WTC11 (cell line): ENCODE measurements at regions not wholly inside any gene's neighbourhood (a gene's known extent, or its start where the extent isn't known, plus 50 kb on each side); places are given as distances from the start of the nearest gene placed in this dataset.

Experiments
- ATAC-seq: fragments of 200-7000 bp; cut with Tn5 transposase; 2 replicates; pipeline ENCODE4 v1.10.0; 2021; ENCODE audit warnings: mild to moderate bottlenecking, moderate library complexity
- CTCF ChIA-PET: fragments of 300-600 bp; sonication (Branson Sonifier 250); formaldehyde crosslinking; loops from one replicate; lab custom pipeline; 2021; ENCODE audit warnings: antibody characterized with exemption; lab: Charles Lee
- POLR2A ChIA-PET: fragments of 350-600 bp; sonication (Branson Sonifier 250); formaldehyde crosslinking; loops from one replicate; lab custom pipeline; 2021; ENCODE audit warnings: antibody characterized with exemption; lab: Charles Lee
- DNase-seq: peaks from one replicate; pipeline ENCODE4 v3.0.0; 2021; ENCODE audit warnings: low spot score
- H3K27ac Mint-ChIP-seq: 2 replicates; pipeline ENCODE4 v1.8.0; 2021; ENCODE audit warnings: mixed read lengths
- H3K27me3 Mint-ChIP-seq: 2 replicates; pipeline ENCODE4 v1.8.0; 2021; ENCODE audit warnings: low read depth, mild to moderate bottlenecking, moderate library complexity, mixed read lengths
- H3K36me3 Mint-ChIP-seq: 2 replicates; pipeline ENCODE4 v1.8.0; 2021; ENCODE audit warnings: mixed read lengths
- H3K4me1 Mint-ChIP-seq: 2 replicates; pipeline ENCODE4 v1.8.0; 2022; ENCODE audit warnings: mixed read lengths
- H3K4me3 Mint-ChIP-seq: 2 replicates; pipeline ENCODE4 v1.8.0; 2021; ENCODE audit warnings: mild to moderate bottlenecking, moderate library complexity, mixed read lengths
- H3K9me3 Mint-ChIP-seq: 2 replicates; pipeline ENCODE4 v1.8.0; 2021; ENCODE audit warnings: mixed read lengths
- ATF1 ChIP-seq: sonication (generic); formaldehyde crosslinking; IDR thresholded peaks from 2 replicates; pipeline ENCODE4 v1.8.1; 2023; ENCODE audit warnings: mild to moderate bottlenecking, moderate library complexity, missing genetic modification reagents
- ATF2 ChIP-seq: sonication (generic); formaldehyde crosslinking; IDR thresholded peaks from 2 replicates; pipeline ENCODE4 v1.8.1; 2022; ENCODE audit warnings: low read depth, missing genetic modification reagents, borderline replicate concordance
- CDX4 ChIP-seq: fragments of 250-450 bp; sonication (Bioruptor Pico); IDR thresholded peaks from 2 replicates; pipeline ENCODE4 v1.9.0; 2021; ENCODE audit warnings: moderate library complexity, mild to moderate bottlenecking, inconsistent platforms, borderline replicate concordance
- CREM ChIP-seq: sonication (generic); formaldehyde crosslinking; IDR thresholded peaks from 2 replicates; pipeline ENCODE4 v1.8.1; 2022; ENCODE audit warnings: mild to moderate bottlenecking, missing genetic modification reagents, moderate library complexity
- CTCF ChIP-seq: fragments of 200-600 bp; IDR thresholded peaks from 2 replicates; pipeline ENCODE4 v1.8.0; 2022; ENCODE audit warnings: antibody characterized with exemption
- FOXJ3 ChIP-seq: sonication (generic); formaldehyde crosslinking; IDR thresholded peaks from 2 replicates; pipeline ENCODE4 v1.9.0; 2021; ENCODE audit warnings: missing genetic modification reagents, mild to moderate bottlenecking, borderline replicate concordance
- HMGA2 ChIP-seq: fragments of 250-450 bp; sonication (Bioruptor Pico); IDR thresholded peaks from 2 replicates; pipeline ENCODE4 v1.4.0; 2021; ENCODE audit warnings: mild to moderate bottlenecking, moderate library complexity
- IRF1 ChIP-seq: sonication (generic); formaldehyde crosslinking; IDR thresholded peaks from 2 replicates; pipeline ENCODE4 v1.8.0; 2023; ENCODE audit warnings: missing genetic modification reagents
- MXD4 ChIP-seq: fragments of 250-450 bp; sonication (Bioruptor Pico); IDR thresholded peaks from 2 replicates; pipeline ENCODE4 v1.8.0; 2021; ENCODE audit warnings: mild to moderate bottlenecking, moderate library complexity, borderline replicate concordance
- SMAD4 ChIP-seq: sonication (generic); formaldehyde crosslinking; IDR thresholded peaks from 2 replicates; pipeline ENCODE4 v1.8.0; 2022; ENCODE audit warnings: mild to moderate bottlenecking, missing genetic modification reagents
- SOX15 ChIP-seq: fragments of 250-450 bp; sonication (Bioruptor Pico); IDR thresholded peaks from 2 replicates; pipeline ENCODE4 v1.9.0; 2021; ENCODE audit warnings: mild to moderate bottlenecking
- ZNF317 ChIP-seq: sonication (generic); formaldehyde crosslinking; IDR thresholded peaks from 2 replicates; pipeline ENCODE4 v1.8.1; 2023; ENCODE audit warnings: low read depth, mild to moderate bottlenecking, moderate library complexity, missing genetic modification reagents, borderline replicate concordance
- ZNF532 ChIP-seq: fragments of 250-450 bp; sonication (Bioruptor Pico); IDR thresholded peaks from 2 replicates; pipeline ENCODE4 v1.9.0; 2021; ENCODE audit warnings: mild to moderate bottlenecking, borderline replicate concordance
- TF ChIP-seq, protein P1 (sequence below): sonication (generic); formaldehyde crosslinking; IDR thresholded peaks from 2 replicates; pipeline ENCODE4 v1.8.0; 2022; ENCODE audit warnings: missing genetic modification reagents
- TF ChIP-seq, protein P2 (sequence below): sonication (generic); formaldehyde crosslinking; conservative IDR thresholded peaks from 2 replicates; pipeline ENCODE4 v1.8.1; 2022; ENCODE audit warnings: mild to moderate bottlenecking, missing genetic modification reagents
- TF ChIP-seq, protein P3 (sequence below): sonication (generic); formaldehyde crosslinking; IDR thresholded peaks from 2 replicates; pipeline ENCODE4 v1.8.1; 2023; ENCODE audit warnings: mild to moderate bottlenecking, missing genetic modification reagents, moderate library complexity

- POLR2A ChIA-PET: no interaction called here
- Mint-ChIP-seq H3K9me3 (peaks cover 14% of the 10 kb centered on the region), H3K36me3 (peaks cover 11% of the 10 kb centered on the region), H3K27ac (no peak overlapping the region), H3K27me3 (peaks cover 3% of the 10 kb centered on the region), H3K4me1 (peaks cover 8% of the 10 kb centered on the region), H3K4me3 (no peak overlapping the region)
- TF ChIP-seq CREM (no peak), ATF2 (CRISPR knock-in tag) (no peak), IRF1 (CRISPR knock-in tag) (no peak), ZNF532 (no peak), SOX15 (CRISPR knock-in tag) (no peak), FOXJ3 (CRISPR knock-in tag) (no peak), HMGA2 (no peak), CTCF (no peak), CDX4 (CRISPR knock-in tag) (no peak), ATF1 (CRISPR knock-in tag) (no peak), MXD4 (CRISPR knock-in tag) (no peak), ZNF317 (CRISPR knock-in tag) (no peak), SMAD4 (CRISPR knock-in tag) (no peak)
- TF ChIP-seq, protein P1, sequence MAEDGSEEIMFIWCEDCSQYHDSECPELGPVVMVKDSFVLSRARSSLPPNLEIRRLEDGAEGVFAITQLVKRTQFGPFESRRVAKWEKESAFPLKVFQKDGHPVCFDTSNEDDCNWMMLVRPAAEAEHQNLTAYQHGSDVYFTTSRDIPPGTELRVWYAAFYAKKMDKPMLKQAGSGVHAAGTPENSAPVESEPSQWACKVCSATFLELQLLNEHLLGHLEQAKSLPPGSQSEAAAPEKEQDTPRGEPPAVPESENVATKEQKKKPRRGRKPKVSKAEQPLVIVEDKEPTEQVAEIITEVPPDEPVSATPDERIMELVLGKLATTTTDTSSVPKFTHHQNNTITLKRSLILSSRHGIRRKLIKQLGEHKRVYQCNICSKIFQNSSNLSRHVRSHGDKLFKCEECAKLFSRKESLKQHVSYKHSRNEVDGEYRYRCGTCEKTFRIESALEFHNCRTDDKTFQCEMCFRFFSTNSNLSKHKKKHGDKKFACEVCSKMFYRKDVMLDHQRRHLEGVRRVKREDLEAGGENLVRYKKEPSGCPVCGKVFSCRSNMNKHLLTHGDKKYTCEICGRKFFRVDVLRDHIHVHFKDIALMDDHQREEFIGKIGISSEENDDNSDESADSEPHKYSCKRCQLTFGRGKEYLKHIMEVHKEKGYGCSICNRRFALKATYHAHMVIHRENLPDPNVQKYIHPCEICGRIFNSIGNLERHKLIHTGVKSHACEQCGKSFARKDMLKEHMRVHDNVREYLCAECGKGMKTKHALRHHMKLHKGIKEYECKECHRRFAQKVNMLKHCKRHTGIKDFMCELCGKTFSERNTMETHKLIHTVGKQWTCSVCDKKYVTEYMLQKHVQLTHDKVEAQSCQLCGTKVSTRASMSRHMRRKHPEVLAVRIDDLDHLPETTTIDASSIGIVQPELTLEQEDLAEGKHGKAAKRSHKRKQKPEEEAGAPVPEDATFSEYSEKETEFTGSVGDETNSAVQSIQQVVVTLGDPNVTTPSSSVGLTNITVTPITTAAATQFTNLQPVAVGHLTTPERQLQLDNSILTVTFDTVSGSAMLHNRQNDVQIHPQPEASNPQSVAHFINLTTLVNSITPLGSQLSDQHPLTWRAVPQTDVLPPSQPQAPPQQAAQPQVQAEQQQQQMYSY: no peak
- TF ChIP-seq, protein P2, sequence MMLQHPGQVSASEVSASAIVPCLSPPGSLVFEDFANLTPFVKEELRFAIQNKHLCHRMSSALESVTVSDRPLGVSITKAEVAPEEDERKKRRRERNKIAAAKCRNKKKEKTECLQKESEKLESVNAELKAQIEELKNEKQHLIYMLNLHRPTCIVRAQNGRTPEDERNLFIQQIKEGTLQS: no peak
- TF ChIP-seq, protein P3, sequence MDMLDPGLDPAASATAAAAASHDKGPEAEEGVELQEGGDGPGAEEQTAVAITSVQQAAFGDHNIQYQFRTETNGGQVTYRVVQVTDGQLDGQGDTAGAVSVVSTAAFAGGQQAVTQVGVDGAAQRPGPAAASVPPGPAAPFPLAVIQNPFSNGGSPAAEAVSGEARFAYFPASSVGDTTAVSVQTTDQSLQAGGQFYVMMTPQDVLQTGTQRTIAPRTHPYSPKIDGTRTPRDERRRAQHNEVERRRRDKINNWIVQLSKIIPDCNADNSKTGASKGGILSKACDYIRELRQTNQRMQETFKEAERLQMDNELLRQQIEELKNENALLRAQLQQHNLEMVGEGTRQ: no peak
- ATAC-seq: no peak
- CTCF ChIA-PET: no interaction called here
- no peak for DNase-seq
Observed at GRCh38 chr3:170705131-170705530, 119.3 kb upstream of the SLC7A14 start.
